Stimulated activated CD8-positive, alpha-beta memory T cell treated with anti-CD3 and anti-CD28 coated beads, Interleukin-2, amount 100 ng/mL, for 1 hour (primary cell): ENCODE measurements at regions not wholly inside any gene's neighbourhood (a gene's known extent, or its start where the extent isn't known, plus 50 kb on each side); places are given as distances from the start of the nearest gene placed in this dataset.
"Not testable (repeated sequence)": the region's sequence is repeated elsewhere in the genome, so short reads cannot be mapped to it uniquely, and the experiment has no call there.

Source experiments
- DNase-seq, 2 donors: peaks; one replicate each; pipeline ENCODE4 v3.0.0-alpha.2; 2020; ENCODE audit warnings: low read depth in 2 of 2

GRCh38 chr16:88185976-88186888 lies 196.5 kb upstream of the ZNF469 start:
- not testable (repeated sequence) for DNase-seq

- DNase-seq = not testable (repeated sequence)
These were observed 195.6 kb upstream of the ZNF469 start for GRCh38 chr16:88186889-88187870.

GRCh38 chr16:88188171-88188895 lies 194.4 kb upstream of the ZNF469 start:
- DNase-seq = not testable (repeated sequence)

- DNase-seq = not testable (repeated sequence)
These were observed 192.1 kb upstream of the ZNF469 start for GRCh38 chr16:88190592-88191095.

GRCh38 chr16:88191168-88191567 lies 191.6 kb upstream of the ZNF469 start:
- DNase-seq = not testable (repeated sequence)

GRCh38 chr16:88192601-88193000 lies 190.2 kb upstream of the ZNF469 start:
- DNase-seq = no peak

- DNase-seq = not testable (repeated sequence)
These were observed 188.9 kb upstream of the ZNF469 start for GRCh38 chr16:88193706-88194396.

GRCh38 chr16:88194397-88195268 lies 188.1 kb upstream of the ZNF469 start:
- no peak for DNase-seq

- no peak for DNase-seq
These were observed 187.5 kb upstream of the ZNF469 start for GRCh38 chr16:88195269-88195705.

- no peak for DNase-seq
These were observed 186.8 kb upstream of the ZNF469 start for GRCh38 chr16:88195911-88196465.

- no peak for DNase-seq
These were observed 186.0 kb upstream of the ZNF469 start for GRCh38 chr16:88196471-88197400.

- no peak for DNase-seq
These were observed 185.0 kb upstream of the ZNF469 start for GRCh38 chr16:88197481-88198456.

- DNase-seq = not testable (repeated sequence)
These were observed 184.1 kb upstream of the ZNF469 start for GRCh38 chr16:88198457-88199295.

GRCh38 chr16:88199296-88200153 lies 183.2 kb upstream of the ZNF469 start:
- not testable (repeated sequence) for DNase-seq
